ENCODE measurements at regions not wholly inside any gene's neighbourhood (a gene's known extent, or its start where the extent isn't known, plus 50 kb on each side); places are given as distances from the start of the nearest gene placed in this dataset.

- TF ChIP-seq CTCF (IDR thresholded peaks at IDR 0.05; ENCODE audit: low read depth, low read length), result no peak
- no peak for DNase-seq (ENCODE audit: low read depth in 2 of 2)
- no peak overlapping the region for H3K4me3 ChIP-seq (replicated peaks in 1 of 2; ENCODE audit: low read depth in 2 of 2, low read length in 2 of 2)
These were observed 391.8 kb upstream of the CPXCR1 start for GRCh38 chrX:88355252-88355651.

GRCh38 chrX:88366314-88366713 lies 380.7 kb upstream of the CPXCR1 start:
- no peak overlapping the region for H3K4me3 ChIP-seq (replicated peaks in 1 of 2; ENCODE audit: low read depth in 2 of 2, low read length in 2 of 2)

GRCh38 chrX:88378406-88378805 lies 368.6 kb upstream of the CPXCR1 start:
- H3K4me3 ChIP-seq (replicated peaks in 1 of 2; ENCODE audit: low read depth in 2 of 2, low read length in 2 of 2), result no peak overlapping the region
- TF ChIP-seq CTCF (IDR thresholded peaks at IDR 0.05; ENCODE audit: low read depth, low read length), result no peak
- DNase-seq (ENCODE audit: low read depth in 2 of 2), result no peak

More at GRCh38 chrX:88366314-88366713, 380.7 kb upstream of the CPXCR1 start:
- TF ChIP-seq CTCF (IDR thresholded peaks at IDR 0.05; ENCODE audit: low read depth, low read length), result no peak
- DNase-seq (ENCODE audit: low read depth in 2 of 2), result no peak

- no peak for DNase-seq (ENCODE audit: low read depth in 2 of 2)
- no peak overlapping the region for H3K4me3 ChIP-seq (replicated peaks in 1 of 2; ENCODE audit: low read depth in 2 of 2, low read length in 2 of 2)
- no peak for TF ChIP-seq CTCF (IDR thresholded peaks at IDR 0.05; ENCODE audit: low read depth, low read length)
These were observed 349.5 kb upstream of the CPXCR1 start for GRCh38 chrX:88397551-88397950.

GRCh38 chrX:88416002-88416401 lies 331.0 kb upstream of the CPXCR1 start:
- no peak for TF ChIP-seq CTCF (IDR thresholded peaks at IDR 0.05; ENCODE audit: low read depth, low read length)
- no peak for DNase-seq (ENCODE audit: low read depth in 2 of 2)
- no peak overlapping the region for H3K4me3 ChIP-seq (replicated peaks in 1 of 2; ENCODE audit: low read depth in 2 of 2, low read length in 2 of 2)

GRCh38 chrX:88416965-88417364 lies 330.1 kb upstream of the CPXCR1 start:
- H3K4me3 ChIP-seq (replicated peaks in 1 of 2; ENCODE audit: low read depth in 2 of 2, low read length in 2 of 2), result no peak overlapping the region
- no peak for TF ChIP-seq CTCF (IDR thresholded peaks at IDR 0.05; ENCODE audit: low read depth, low read length)
- no peak for DNase-seq (ENCODE audit: low read depth in 2 of 2)

GRCh38 chrX:88424071-88424470 lies 323.0 kb upstream of the CPXCR1 start:
- no peak overlapping the region for H3K4me3 ChIP-seq (replicated peaks in 1 of 2; ENCODE audit: low read depth in 2 of 2, low read length in 2 of 2)
- no peak for TF ChIP-seq CTCF (IDR thresholded peaks at IDR 0.05; ENCODE audit: low read depth, low read length)
- no peak for DNase-seq (ENCODE audit: low read depth in 2 of 2)
